ENCODE measurements at regions not wholly inside any gene's neighbourhood (a gene's known extent, or its start where the extent isn't known, plus 50 kb on each side); places are given as distances from the start of the nearest gene placed in this dataset.
"Not testable (repeated sequence)": the region's sequence is repeated elsewhere in the genome, so short reads cannot be mapped to it uniquely, and the experiment has no call there.

GRCh38 chr13:111492341-111492950, 172.0 kb downstream of the TEX29 start:
- no peaks in the 10 kb centered on the region for H3K36me3 Mint-ChIP-seq (ENCODE audit: low read depth)
- DNase-seq (no peak), ATAC-seq (no peak)
- no peaks in the 10 kb centered on the region for H3K9me3 Mint-ChIP-seq
- no peaks in the 10 kb centered on the region for H3K27me3 Mint-ChIP-seq
- no peak overlapping the region for H3K4me3 Mint-ChIP-seq
- CTCF ChIA-PET = no interaction called here
- no peak overlapping the region for H3K27ac Mint-ChIP-seq
- TF ChIP-seq CTCF (IDR thresholded peaks at IDR 0.05) = no peak
- POLR2A ChIA-PET = interaction anchor here (0.9 kb wide), 1 partner anchor 11 kb away, joined by 3 read pairs; no protein-coding TSS in a partner anchor
- H3K4me1 Mint-ChIP-seq (ENCODE audit: low read depth) = no peaks in the 10 kb centered on the region
- intact Hi-C loops (cut with micrococcal nuclease) = no loop called here

GRCh38 chr13:111492958-111493357, 172.5 kb downstream of the TEX29 start:
- no peak for ATAC-seq
- TF ChIP-seq CTCF (IDR thresholded peaks at IDR 0.05) = no peak
- no peak for DNase-seq
- no peaks in the 10 kb centered on the region for H3K27me3 Mint-ChIP-seq
- ChIA-PET POLR2A (no interaction called here), CTCF (no interaction called here)
- H3K27ac Mint-ChIP-seq = no peak overlapping the region
- H3K9me3 Mint-ChIP-seq = no peaks in the 10 kb centered on the region
- no peaks in the 10 kb centered on the region for H3K36me3 Mint-ChIP-seq (ENCODE audit: low read depth)
- intact Hi-C loops (cut with micrococcal nuclease) = no loop called here
- H3K4me3 Mint-ChIP-seq = no peak overlapping the region
- H3K4me1 Mint-ChIP-seq (ENCODE audit: low read depth) = no peaks in the 10 kb centered on the region

GRCh38 chr13:111493468-111493867, 173.0 kb downstream of the TEX29 start:
- DNase-seq = no peak
- no peaks in the 10 kb centered on the region for H3K4me1 Mint-ChIP-seq (ENCODE audit: low read depth)
- ATAC-seq = no peak
- H3K27ac Mint-ChIP-seq = no peak overlapping the region
- no peaks in the 10 kb centered on the region for H3K27me3 Mint-ChIP-seq
- ChIA-PET POLR2A (no interaction called here), CTCF (no interaction called here)
- H3K4me3 Mint-ChIP-seq = no peak overlapping the region
- no peaks in the 10 kb centered on the region for H3K36me3 Mint-ChIP-seq (ENCODE audit: low read depth)
- H3K9me3 Mint-ChIP-seq = no peaks in the 10 kb centered on the region
- intact Hi-C loops (cut with micrococcal nuclease) = no loop called here
- no peak for TF ChIP-seq CTCF (IDR thresholded peaks at IDR 0.05)

GRCh38 chr13:111494641-111495040, 174.2 kb downstream of the TEX29 start:
- Mint-ChIP-seq H3K27me3 (no peaks in the 10 kb centered on the region), H3K4me3 (no peak overlapping the region), H3K27ac (no peak overlapping the region), H3K36me3 (ENCODE audit: low read depth) (no peaks in the 10 kb centered on the region), H3K4me1 (ENCODE audit: low read depth) (no peaks in the 10 kb centered on the region), H3K9me3 (no peaks in the 10 kb centered on the region)
- intact Hi-C loops (cut with micrococcal nuclease) = no loop called here
- no peak for ATAC-seq
- ChIA-PET CTCF (no interaction called here), POLR2A (no interaction called here)
- no peak for TF ChIP-seq CTCF (IDR thresholded peaks at IDR 0.05)
- DNase-seq = no peak

- intact Hi-C loops (cut with micrococcal nuclease); POLR2A ChIA-PET; H3K4me1 Mint-ChIP-seq (ENCODE audit: low read depth); CTCF ChIA-PET; H3K4me3 Mint-ChIP-seq; H3K9me3 Mint-ChIP-seq; H3K36me3 Mint-ChIP-seq (ENCODE audit: low read depth); DNase-seq; ATAC-seq; H3K27ac Mint-ChIP-seq: not testable (repeated sequence)
- peaks cover 10% of the 10 kb centered on the region for H3K27me3 Mint-ChIP-seq
These were observed 181.4 kb downstream of the TEX29 start for GRCh38 chr13:111501596-111502535.
